DMS153 (cell line): ENCODE measurements at regions not wholly inside any gene's neighbourhood (a gene's known extent, or its start where the extent isn't known, plus 50 kb on each side); places are given as distances from the start of the nearest gene placed in this dataset.
A peak's percentile ranks its signal among the peaks of the same experiment; 100 is the strongest.
"Not testable (repeated sequence)": the region's sequence is repeated elsewhere in the genome, so short reads cannot be mapped to it uniquely, and the experiment has no call there.

Experiments used
- DNase-seq: peaks from one replicate; lab custom pipeline; 2025; lab: John Stamatoyannopoulos, UW

GRCh38 chr12:92061061-92061460, 84.6 kb downstream of the BTG1 start:
- DNase-seq = no peak

DNA sequence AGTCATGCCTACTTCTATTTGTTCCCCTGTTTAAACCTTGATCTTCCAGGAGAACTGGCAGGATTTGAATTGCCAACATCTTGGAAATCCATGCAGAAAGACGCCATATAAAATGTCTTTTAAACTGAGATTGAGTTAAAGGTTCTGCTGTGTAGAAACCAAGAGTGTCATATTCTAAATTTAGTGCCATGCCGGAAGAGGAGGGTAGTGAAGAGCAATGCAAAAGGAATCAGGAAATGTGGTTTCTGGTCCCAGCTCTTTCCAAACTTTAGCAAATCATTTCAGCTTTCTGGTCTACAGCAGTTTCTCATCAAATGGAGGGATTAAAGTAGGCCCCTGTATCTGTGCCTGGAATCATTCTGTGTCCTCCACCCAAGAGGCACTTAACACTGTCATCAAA, 85.7 kb downstream of the BTG1 start:
- no peak for DNase-seq

- no peak for DNase-seq
These were observed 87.0 kb downstream of the BTG1 start for GRCh38 chr12:92058664-92059063.

- not testable (repeated sequence) for DNase-seq
These were observed 88.9 kb downstream of the BTG1 start for GRCh38 chr12:92056756-92057155.

DNA sequence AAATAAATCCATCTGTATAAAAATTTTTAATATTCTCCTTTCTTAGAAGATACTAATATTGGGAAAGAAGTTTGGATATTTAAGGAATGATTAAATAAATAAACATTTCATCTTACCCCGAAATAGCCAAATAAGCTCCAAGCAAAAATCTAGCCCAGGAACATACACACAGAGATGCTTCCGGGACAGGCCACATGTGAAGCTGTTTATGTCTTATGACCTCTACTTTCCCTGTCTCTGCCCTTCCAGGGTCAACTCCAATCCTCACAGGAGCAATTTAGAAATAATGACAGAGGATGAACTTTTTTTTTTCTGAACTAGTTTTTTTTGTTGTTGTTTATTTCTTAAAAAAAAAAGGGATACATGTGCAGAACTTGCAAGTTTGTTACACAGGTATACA, 89.4 kb downstream of the BTG1 start:
- DNase-seq = no peak

GRCh38 chr12:92055877-92056276, 89.8 kb downstream of the BTG1 start:
- peak; percentile 49 for DNase-seq

DNA sequence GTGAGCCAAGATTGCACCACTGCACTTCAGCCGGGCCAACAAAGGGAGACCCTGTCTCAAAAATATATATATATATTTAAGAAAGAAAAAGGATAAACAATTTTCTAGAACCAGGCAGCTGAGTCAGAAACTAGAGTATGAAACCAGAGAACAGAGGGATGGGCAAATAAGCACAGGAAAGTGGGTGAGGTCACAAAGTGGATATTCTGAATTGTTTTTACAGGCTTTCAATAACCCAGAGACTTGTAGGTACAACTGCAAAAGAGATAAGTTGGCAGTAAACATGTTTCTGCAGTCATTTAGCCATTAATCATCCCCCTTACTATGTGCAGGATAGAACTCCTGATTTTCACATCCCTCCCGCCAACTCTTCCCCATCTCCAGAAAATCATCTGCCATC, 94.2 kb downstream of the BTG1 start:
- DNase-seq = no peak

GRCh38 chr12:92049403-92049802, 96.2 kb downstream of the BTG1 start:
- DNase-seq = no peak

DNA sequence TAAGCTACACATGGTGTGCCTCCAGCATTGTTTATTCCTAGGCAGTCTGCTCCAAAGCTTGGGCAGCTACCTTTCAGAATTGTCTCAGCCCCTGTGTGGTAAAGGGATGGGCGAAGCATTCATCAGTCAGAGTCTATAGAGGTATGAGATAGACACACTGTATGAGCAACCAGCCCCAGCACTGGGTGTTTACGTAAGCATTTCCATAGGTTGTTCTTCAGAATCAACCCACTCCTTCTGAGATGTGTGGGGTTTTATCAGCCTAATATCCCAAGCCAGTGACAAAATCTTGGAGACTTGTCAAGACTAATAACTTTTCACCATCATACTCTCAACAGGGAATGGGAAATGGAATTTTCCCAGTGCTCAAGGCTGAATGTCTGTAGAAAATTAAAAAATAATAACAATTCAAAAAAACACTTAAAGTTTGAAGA, 98.2 kb downstream of the BTG1 start:
- DNase-seq = peak; percentile 9

- DNase-seq = peak; percentile 20
These were observed 98.9 kb downstream of the BTG1 start for GRCh38 chr12:92046557-92047392.

DNA sequence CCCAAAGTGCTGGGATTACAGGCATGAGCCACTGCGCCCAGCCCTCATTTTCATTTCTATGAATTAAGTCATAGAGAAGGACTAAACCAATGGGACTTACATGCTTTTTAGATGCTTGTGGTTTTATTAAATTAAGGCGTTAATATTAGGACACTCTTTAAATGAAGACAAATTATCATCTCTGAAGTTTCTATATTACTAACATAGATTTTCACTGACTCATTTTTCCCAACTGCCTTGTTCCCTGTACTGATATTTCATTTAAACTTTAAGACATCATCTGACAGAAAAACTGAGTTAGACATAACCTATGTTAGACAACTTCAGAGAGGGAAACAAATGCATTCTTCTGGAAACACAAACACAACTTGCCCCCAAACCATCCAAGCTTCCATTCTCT, 99.8 kb downstream of the BTG1 start:
- DNase-seq = no peak

DNA sequence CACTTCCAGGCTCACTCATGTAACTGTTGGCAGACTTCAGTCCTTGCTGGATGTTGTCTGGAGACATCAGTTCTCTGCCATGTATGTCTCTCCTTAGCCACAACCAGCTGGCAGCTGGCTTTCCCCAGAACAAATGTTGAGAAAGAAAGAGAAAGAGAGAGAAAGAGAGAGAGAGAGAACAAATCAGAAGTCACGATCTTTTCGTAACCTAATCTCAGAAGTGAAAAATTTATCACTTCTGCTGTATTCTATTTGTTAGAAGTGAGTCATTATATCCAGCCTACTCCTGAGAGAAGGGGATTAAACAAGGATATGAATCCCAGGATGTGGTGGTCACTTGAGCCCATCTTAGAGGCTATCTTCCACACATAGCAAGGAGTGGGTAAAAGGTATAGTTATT, 101.2 kb downstream of the BTG1 start:
- DNase-seq = no peak

- DNase-seq = no peak
These were observed 102.7 kb downstream of the BTG1 start for GRCh38 chr12:92042791-92043531.

- peak; percentile 59 for DNase-seq
These were observed 103.9 kb downstream of the BTG1 start for GRCh38 chr12:92041742-92042141.

- peak; percentile 16 for DNase-seq
These were observed 106.6 kb downstream of the BTG1 start for GRCh38 chr12:92039046-92039445.

DNA sequence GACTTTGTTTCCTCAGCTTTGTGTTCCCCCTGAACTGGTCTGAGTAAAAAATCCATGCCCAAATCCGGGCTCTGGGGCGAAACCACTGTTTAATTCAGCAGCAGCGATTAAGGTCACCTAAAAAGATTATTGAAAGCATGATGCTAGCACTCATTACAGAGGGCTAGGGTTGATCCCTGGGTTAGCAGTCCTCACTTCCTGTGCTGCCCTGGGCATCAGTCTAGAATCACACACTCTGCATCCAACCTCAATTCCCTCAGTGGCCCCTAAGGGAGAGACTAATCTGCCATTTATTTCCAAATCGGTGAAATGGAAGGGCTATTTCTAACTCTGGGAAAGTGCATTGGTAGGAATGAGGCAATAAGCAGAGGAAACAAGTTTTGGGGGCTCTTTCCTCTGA, 107.2 kb downstream of the BTG1 start:
- DNase-seq = no peak

GRCh38 chr12:92036771-92037453, 108.7 kb downstream of the BTG1 start:
- no peak for DNase-seq

DNA sequence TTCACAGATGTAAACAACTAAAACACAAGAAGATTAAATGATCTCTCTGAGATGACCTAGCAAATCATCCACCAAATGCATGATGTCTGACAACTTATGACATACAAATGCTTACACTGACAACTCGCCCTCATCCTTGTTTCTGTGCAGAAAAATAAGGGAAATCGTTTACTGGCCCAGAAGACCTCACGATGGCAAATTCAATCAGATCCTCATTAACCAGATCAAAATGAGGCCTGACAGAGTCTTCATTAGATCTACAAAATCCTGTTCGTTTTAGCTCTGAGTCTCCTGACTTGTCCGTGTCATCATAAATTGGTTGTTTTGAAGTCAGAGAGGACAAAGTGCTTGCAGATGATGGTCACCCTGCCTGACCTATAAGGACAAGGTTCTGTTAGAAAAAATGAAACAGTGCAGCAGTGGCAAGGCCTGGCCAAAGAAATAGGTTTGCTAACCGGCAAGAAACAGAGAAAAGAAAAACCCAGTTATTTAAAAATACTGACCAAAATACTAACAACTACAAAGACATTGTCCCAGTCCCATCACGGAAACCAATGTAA, 109.5 kb downstream of the BTG1 start:
- no peak for DNase-seq

GRCh38 chr12:92035477-92035876, 110.2 kb downstream of the BTG1 start:
- no peak for DNase-seq

DNA sequence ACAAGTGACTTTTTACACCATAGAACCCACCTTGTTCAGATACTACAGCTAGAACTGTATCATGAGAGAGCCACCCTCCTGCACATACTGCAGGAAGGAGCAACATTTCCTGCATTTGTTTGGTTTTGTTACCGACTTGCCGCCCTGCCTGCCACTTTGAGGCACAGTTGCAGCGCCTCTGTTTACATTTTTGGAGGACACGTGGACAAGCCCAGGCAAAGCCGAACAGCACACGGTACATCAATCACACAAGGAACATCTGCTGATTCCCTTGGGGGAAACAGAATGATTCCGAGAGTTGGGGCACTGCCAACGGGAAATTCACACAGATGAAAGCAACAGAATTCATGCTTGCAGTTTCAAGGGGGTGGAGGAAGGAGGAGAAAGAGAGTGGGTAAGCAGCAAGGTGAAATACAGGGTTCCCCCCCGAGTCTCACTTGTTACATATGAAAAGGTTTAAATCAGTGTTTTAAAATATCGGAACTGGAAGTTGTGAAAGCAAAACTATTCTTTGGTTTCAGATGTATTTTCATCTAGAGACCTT, 110.7 kb downstream of the BTG1 start:
- peak; percentile 97 for DNase-seq

DNA sequence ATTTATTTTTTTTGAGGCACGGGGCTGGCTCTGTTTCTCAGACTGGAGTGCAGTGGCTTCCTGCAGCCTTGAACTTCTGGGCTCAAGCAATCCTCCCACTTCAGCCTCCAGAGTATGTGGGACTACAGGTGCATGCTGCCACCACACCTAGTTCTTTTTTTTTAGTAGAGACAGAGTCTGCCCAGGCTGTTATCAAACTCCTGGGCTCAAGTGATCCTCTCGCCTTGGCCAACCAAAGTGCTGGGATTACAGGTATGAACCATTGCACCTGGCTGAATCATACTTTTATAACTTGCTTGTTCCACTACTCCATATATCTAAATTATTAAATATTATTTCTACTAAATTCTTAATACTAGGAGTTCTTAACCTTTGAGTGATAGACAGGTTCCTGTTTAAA, 111.6 kb downstream of the BTG1 start:
- DNase-seq = no peak

GRCh38 chr12:92032965-92033364, 112.7 kb downstream of the BTG1 start:
- no peak for DNase-seq
